GM12892 (cell line): ENCODE measurements at regions not wholly inside any gene's neighbourhood (a gene's known extent, or its start where the extent isn't known, plus 50 kb on each side); places are given as distances from the start of the nearest gene placed in this dataset.

Experiments
- POLR2AphosphoS5 ChIP-seq: IDR thresholded peaks from 2 replicates; pipeline ENCODE4 v1.6.1; 2011; ENCODE audit warnings: low read depth, low read length, control low read depth
- TAF1 ChIP-seq: IDR thresholded peaks from 2 replicates; pipeline ENCODE4 v1.6.1; 2011; ENCODE audit warnings: low read depth, mild to moderate bottlenecking, control low read depth, low read length, borderline replicate concordance

- TF ChIP-seq POLR2AphosphoS5 = no peak
- no peak for TF ChIP-seq TAF1
Measured at GRCh38 chr3:124584245-124584551, 146.1 kb upstream of the UMPS start.
